GM21786 (cell line): ENCODE measurements at regions not wholly inside any gene's neighbourhood (a gene's known extent, or its start where the extent isn't known, plus 50 kb on each side); places are given as distances from the start of the nearest gene placed in this dataset.

Experiments
- ATAC-seq: cut with Tn5 transposase; IDR thresholded peaks from one replicate; pipeline ENCODE4 v1.9.1; 2021; ENCODE audit not compliant: unreplicated experiment

DNA sequence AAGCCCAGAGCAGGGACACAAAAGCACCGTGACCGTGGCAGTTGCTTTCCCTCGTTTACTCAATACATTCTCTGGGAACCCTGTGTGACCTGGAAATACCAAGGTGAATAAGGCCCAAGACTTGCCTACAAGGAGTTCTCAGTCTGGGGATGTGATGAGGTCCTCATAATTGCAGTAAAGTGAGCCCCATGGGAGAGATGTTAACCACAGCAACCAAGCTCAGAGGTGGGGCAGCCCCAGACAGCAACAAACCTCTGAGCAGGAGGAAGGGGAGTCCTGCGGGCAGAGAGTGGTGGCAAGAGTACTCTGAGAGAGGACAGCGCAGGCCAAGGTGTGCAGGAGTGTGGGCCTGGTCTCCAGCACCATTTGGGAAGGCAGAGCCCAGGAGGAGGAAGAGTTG lies 91.6 kb downstream of the TTC32 start:
- ATAC-seq, result peak; percentile 80

DNA sequence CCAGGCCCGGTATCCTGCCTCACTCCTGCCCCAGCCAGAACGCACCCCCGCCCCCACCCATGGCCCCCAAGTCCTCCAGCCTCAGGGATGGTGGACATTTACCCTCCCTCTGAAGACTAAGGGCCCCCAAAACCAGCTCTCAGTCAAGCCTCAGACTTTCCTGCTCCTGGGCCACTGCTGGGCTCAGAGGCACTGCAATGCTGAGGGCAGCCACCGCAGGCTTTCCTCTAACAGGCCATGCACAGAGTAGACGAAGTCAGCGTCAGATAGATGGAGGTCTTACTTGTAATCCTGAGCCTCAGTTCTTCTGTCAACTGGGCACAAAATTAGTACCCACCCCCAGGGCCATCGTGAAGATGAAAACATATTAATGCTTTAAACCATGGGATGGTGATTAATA lies 92.6 kb downstream of the TTC32 start:
- ATAC-seq, result no peak

DNA sequence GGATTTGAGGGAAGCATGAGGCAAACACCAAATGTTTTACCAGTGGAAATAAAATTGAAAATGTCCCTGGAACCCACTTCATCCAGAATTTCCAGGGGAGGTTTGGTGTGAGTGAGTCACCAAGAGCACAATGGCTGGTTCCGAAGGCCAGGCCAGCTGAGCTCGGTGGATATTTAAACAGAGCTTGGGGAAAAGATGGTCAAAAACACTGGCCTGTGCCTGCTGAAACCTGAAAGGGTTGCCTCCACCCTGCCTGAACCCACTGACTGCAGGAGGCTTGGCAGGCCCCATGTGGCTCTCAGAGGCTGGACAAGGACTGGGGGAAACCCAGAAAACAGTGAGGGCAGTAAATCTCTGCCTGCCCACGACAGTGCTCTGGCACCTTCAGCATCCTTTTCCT lies 93.9 kb downstream of the TTC32 start:
- no peak for ATAC-seq

DNA sequence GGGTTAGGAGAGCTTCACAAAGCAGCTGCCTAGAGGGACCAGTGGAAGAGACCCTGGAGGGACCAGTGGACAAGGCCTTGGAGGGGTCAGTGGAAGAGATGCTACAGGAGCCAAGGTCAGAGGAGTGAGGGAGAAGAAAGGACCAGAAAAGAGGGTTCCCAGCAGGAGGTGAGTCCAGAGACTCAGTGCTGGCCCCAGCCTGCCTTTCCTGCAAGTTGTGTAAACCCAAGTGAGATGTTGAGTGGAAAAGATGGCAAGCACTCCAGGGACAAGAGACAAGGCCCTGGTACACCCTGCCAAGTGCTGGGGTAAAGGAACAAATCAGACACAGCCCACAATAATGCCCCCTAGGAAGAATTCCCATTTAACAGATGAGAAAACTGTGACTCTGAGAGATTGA lies 94.4 kb downstream of the TTC32 start:
- no peak for ATAC-seq

DNA sequence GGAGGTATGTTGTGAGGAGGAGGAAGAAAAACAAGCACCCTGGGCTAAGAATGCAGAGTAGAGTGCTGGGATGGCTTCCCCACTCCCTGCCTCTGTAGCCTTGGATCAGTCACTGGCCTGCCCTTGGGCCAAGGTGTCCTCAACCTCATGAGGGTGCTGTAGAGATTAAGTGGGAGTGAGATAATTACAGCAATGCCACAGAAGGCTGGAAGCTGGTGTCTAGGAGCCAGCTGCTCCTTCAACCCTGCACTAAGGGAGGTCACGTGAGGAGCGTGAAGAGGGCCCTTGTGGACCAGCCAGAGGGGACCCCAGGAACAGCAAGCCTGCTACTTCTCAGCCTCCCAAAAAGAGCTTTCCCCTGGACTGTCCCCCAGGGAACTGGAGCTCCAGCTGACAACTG lies 95.2 kb downstream of the TTC32 start:
- ATAC-seq, result no peak

DNA sequence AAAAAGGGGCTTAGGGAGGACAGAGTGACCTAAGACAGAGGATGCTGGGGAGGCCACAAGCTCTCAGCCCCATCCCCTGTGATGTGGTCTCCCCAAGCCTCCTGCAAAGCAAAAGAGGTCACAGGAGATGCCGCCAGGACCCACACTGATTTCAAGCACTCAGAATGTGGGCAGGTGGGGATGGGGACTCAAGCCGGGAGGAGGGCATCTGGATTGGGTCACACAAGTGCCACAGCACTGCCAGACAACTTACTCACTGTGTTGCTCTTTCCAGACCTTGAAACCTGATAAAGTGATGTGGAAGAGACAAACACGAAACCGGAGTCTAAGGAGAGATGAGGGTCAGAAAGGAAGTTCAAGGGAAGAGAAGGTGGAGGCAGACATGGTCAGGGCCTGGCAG lies 95.7 kb downstream of the TTC32 start:
- ATAC-seq, result no peak

DNA sequence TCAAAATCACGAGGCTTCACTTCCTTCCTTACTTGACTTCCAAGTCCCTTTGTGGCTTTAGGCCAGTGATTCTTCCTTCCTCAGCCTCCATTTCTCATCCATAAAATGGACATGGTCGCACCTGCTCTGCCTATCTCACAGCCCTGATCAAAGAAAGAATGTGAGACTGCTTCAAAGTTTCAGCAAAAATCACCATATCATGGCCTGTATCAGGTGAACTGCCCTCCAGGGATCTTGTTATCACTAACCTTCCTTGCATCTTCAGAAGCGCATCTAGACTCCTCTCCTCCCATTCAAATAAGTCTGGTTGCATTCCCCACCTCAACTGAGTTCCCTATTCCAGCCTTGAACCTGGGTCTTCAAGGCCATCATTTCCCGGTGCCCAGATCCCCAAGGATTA lies 96.5 kb downstream of the TTC32 start:
- no peak for ATAC-seq

DNA sequence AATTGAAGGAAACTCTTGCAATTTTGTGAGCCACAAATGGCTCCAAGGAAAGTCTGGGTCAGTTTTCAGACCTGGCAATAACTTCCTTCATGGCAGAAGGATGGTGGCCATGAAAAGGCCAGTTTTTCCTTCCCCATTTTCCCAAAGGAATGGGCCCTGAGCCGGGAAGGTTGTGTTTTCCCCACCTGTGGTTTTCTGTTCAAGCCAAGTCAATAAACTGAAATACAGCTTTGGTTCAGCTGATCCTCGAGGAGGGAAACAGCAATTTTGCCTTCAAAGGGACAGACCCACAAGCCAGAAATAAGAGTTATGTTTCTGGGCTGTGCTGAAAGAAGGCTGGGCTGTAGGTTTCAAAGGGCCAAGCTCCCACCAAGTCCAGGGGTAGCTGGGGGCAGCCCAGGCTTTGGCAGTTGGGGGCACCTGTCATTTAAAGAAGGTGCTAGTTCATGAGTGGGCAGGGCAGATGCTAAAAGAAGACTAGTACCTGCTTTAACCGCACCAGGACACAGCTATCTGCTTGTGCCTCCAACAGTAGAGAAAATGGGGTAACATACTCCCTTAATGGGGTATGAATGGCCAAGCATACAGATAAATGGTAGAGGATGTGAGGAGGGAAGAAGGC lies 97.0 kb downstream of the TTC32 start:
- no peak for ATAC-seq

DNA sequence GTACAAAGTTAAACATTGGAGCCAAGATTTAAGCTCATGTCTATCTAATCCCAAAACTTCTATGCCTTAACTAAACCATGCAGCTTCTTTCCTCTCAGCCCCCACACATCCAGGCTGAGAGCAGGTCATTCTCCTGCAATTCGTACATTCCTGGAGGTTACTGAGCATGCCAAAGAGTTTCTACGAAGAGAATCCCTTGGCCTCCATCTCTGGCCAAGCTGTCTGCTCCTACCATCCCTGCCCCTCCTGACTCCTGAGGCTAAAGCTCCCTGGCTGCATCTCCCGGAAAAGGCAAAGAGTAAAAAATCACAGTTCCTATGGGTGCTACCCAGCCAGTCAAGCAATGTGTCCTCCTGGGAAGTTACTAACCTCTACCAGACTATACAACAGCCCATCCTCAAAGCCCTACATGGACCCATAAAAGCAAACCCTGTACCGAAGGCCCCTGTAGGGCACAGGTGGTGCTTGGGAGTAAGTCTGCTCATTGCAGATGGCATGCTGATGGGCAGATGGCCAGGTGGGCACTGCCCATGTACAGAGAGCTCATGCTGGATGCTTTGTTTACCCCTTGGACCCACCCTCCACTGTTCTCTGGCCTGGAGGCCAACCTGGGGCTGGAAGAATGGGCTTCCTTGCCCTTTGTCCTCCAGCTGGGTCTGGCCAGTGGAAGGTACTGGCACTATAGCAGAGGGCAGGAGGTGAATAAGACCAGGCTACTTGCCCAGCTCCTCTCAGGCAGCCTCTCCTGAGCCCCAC lies 99.5 kb downstream of the TTC32 start:
- no peak for ATAC-seq

DNA sequence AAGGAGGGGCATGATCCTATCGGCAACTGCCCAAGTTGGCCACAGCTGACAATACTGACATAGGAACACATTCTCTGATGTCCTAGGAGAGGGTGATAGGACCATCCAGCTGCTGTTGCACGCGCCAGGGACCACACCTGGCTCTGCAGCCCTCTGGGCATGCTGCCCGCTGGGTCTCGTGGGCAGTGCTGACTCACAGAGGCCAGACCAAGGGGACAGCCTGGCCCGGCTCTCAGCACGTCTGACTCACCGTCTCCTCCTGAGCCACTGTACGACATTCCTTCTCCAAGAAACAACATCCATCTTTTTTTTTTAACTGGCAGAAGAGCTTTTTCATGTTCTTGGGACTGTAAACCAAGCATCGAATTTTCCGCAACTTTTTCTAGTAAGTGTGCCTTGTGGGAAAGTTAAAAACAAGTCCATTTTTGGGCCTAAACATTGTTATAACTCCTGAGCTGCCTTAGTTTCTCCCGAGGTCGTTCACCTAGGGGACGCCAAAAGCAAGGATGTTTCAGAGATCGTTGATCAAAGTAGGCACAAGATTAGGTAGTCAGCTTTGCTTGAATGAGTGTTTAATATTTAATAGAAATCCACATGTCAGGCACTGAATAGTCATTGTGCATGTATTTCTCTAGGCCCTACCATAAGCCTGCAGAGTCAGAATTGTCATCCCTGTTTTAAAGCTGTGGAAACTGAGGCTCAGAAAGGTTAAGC lies 100.3 kb downstream of the TTC32 start:
- ATAC-seq, result no peak

DNA sequence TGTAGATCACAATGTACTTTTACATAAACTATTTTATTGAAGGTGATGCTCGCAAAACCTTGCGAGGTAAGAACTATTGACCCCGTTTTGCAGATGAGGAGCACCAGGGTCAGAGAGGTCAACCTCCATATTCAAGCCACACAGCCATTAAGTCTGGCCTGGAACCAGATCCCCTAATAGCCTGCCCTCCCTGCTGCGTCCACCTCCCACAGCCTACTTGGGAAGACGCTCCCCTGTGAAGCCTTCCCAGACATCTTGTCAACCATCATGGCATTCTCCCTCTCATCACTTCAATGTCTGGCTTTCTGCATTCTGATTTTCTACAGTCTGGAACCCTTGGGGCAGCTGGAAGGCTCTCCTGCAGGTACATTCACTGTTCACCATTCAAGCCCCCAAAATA lies 101.0 kb downstream of the TTC32 start:
- ATAC-seq, result no peak

DNA sequence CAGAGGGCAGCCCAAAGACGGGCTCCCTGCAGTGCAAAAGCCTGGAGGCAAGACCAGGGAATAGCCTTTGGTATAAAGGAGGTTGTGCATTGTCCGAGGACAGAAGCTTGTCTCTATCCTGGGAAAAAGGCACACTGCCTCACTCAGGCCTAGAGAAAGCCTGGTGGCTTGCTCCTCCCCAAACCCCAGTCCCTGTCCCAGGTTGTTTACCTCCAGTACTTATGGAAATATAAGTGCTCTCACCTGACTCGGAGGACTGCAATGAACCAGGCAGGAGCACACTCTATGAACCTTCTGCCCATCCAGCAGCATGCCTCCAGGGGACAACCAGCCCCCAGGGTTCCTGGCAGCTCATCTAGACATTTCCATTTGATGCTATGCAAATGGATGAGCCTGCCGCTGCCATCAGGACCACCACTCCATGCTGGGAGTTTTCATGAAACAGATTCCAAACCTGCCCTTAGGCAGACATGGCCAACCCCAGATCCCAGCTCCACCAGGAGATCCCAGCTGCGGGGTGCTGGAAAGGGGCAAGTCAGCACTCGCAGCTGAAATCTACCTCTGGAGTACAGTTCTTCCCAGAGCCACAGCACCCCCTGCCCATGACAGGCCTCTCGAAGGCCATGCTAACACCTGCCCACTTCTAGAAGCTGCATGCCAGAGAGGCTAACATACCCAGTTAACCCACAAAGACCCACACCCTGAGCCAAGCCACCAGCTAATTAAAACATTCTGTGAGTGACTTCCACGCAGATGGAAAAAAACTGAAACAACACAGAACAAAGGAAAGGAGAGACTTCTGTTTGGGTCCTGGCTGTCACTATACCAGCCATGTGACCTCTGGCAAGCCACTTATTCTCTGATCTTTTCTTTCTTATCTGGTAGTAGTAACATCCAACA lies 101.7 kb downstream of the TTC32 start:
- ATAC-seq, result no peak

DNA sequence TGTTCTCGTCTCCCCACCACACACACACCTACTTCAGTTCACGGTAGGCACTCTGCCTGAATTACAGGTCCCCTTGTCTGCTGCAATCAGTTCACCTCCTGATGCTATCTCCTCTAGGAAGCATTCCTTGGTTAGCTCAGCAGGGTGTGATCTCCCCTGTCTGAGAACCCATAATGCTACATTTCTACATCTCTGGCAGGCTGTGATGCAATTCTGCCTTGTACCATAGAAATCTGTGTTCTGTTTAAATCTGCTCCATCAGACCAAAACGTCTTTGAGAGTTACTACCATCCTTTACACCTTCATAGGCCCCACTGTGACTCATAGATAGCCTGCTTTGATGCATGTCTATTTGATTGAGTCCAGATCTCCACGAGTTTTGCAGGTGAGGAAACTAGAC lies 103.9 kb downstream of the TTC32 start:
- ATAC-seq, result no peak

DNA sequence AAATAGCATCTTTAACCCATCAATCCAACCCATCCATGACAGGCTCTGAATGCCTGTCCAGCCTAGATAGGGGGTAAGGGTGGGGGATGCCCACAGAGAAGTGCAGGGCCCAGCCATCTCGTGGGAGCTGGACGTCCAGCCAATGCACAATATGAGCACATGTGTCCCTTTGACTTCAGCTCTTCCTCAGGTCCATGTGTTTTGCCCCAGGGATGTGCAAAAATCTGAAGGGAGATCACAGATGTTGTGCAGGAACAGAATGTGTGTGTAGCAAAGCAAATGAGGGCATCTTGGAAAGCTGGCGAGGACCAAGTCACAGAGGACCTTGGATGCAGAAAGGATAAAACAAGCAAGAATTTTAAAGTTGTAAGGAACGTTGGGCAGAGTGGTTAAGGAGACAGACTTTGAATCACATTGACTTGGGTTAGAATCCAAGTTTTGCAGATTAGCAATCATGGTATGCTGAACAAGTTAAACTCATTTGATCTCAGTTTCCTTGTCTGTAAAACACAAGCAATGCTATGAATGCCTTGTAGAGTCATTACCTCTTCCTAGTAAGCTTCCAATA lies 104.5 kb downstream of the TTC32 start:
- no peak for ATAC-seq

DNA sequence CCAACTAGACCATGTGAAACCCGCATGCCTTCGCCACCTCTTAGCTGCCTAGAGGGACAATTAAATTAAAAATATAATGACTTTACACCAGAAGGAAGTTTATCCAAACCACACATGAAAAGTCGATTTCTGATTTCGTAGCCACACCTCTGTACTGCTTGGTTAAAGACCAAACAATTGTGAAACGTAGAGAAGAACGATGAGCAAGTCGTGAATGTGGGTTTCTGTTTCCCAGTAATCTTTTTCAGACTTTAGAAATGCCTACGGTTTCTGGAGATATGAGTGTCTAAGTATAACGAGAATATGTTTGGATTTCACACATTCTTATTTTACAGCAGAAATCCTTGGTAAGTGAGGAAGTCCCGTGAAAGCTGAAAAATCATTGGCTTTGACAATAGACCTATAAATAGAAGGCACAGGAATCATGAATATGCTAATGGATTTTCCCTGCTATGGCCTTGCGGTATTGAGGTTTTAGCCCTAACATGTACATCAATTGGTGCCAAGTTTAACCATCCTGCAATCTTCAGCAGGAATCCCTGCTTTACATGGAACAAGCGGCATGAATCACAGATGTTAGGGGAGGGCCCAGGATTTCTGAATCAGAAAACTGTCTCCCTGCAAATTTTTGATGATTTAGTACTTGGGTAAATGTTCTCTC lies 105.6 kb downstream of the TTC32 start:
- ATAC-seq, result no peak

DNA sequence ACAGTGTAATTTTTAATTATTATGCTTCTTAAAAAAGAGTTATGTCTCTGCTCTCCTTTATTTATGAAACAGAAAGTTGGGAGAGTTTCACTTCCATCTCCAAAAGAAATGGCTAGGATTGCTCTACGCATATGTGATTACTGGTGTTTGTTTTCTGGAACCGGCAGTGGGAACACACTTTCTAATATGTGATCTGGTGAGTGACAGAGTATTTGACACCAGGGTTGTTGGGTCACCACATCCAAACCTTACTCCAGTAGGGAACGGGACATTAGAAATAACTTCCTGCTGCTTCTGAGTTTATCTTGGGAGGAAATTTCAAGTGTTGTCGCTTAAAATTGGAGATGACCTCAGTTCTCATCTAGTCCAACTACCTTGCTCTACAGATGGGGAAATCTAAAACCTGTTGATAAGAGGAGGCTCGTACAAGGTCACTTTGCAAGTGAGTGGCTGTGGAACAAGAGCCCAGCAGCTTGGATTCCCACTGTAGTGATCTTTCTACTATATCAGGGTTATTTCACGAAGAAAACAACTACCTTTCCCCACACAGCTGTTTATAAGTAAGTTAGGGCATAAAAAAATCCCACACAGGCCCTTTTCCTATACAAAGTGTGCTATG lies 108.5 kb downstream of the TTC32 start:
- no peak for ATAC-seq

DNA sequence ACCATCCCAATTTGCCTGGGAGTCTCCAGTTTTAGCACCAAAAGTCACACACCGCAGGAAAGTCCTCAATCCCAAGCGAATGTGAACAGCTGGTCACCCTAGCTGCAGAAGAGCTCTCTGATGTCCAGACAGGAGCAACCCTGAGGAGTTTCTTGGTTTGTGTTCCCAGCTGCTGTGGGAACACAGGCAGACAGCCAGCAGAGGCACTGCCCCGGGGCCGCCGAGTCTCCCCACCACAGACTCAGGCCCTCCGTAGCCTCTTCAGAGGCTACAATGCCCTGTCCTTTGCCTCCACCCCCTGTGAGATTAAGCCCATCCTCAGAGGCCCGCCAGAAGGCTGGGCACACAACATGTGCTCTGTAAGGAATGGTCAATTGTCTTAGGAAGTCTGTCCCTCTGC lies 111.5 kb downstream of the TTC32 start:
- no peak for ATAC-seq

DNA sequence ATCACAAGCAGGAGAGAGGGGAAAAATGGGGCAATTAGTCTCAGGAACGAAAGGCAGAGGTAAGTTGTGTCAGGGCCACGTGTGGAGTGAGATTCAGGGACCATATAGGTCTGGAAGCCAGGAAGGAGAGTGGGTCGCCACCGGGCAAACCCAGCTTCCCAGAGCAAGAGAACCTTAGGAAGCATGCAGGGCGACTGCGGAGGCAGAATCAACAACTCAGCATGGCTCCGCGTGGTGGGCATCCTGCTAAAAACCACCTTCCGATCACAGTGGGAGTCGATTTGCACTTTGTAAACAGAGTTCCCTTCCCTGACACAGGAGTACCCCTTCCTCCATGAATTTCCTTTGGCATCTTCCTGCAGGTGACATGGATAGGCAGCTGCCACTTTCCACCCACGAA lies 114.6 kb downstream of the TTC32 start:
- ATAC-seq, result no peak

DNA sequence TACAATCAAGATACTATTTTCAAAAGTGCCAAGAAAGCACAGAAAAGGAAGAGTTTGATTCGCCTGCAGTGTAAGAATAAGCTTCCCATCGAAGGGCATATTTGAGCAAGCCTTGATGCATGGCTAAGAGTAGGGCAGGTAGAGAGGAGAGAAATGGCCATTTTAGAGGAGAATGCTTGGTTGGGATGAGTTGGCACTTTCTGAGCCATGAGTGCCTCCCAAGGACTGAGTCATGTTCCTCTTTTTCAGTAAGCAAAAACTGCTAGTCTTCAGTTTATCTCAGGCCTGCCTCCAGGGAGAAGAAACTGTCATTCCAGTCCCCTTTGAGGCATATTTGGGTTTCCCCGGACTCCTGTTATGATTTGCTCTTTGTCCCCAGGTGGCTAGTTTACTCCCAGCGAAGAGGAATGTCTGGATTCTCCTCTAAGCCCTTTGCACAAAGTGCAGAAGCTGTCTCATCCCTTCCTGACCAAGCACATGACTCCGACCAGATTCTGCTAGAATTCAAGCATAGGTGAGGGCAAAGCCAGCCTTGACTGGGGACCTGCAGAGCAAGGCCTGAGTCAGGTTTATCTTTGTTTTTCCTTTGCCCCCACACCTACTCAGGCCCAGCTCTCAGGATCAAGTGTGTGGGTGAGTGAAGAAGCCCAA lies 115.2 kb downstream of the TTC32 start:
- peak; percentile 62 for ATAC-seq

DNA sequence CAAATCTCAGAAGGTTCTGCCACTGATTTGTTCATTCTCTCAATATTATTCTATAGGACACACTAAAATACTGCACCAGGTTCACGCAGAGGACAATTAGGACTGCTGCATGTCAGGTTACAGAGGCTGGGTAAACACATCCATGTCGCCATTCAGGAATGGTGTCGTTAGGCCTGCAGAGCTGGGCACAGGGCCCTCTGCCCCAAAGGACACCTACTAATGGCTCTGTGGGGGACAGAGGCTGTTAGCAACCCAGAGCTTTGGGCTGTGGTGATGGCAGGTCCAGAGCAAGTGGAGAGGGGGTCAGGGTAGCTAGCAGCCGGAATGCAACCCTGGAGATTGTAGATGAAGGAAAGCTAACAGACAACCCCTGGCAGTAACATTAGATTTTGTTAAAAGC lies 115.9 kb downstream of the TTC32 start:
- no peak for ATAC-seq
